HL-60/S4 treated with phorbol 12-myristate 13-acetate at 8.2 ng/mL for 4 days and 3 days (cell line): ENCODE measurements at regions not wholly inside any gene's neighbourhood (a gene's known extent, or its start where the extent isn't known, plus 50 kb on each side); places are given as distances from the start of the nearest gene placed in this dataset.

Source experiments
- in situ Hi-C: fragments of 300-500 bp; cut with MboI; formaldehyde crosslinking; loops from 2 replicates; pipeline ENCODE4 v1.15.0; 2022; ENCODE audit warnings: low sequenced_read_pairs

GRCh38 chr17:79524213-79525187 is 86.4 kb downstream of the RBFOX3 start:
- in situ Hi-C loops = no loop called here

- in situ Hi-C loops = no loop called here
Measured at GRCh38 chr17:79522414-79522813, 88.4 kb downstream of the RBFOX3 start.

GRCh38 chr17:79521225-79521624 is 89.6 kb downstream of the RBFOX3 start:
- in situ Hi-C loops = no loop called here

- in situ Hi-C loops = no loop called here
Measured at GRCh38 chr17:79520167-79521165, 90.4 kb downstream of the RBFOX3 start.

GRCh38 chr17:79519601-79520000 is 91.2 kb downstream of the RBFOX3 start:
- in situ Hi-C loops = no loop called here

GRCh38 chr17:79518585-79519523 is 92.0 kb downstream of the RBFOX3 start:
- in situ Hi-C loops = no loop called here

- in situ Hi-C loops = no loop called here
Measured at GRCh38 chr17:79517827-79518584, 92.8 kb downstream of the RBFOX3 start.

- in situ Hi-C loops = no loop called here
Measured at GRCh38 chr17:79515646-79516571, 94.9 kb downstream of the RBFOX3 start.

- in situ Hi-C loops = no loop called here
Measured at GRCh38 chr17:79515110-79515509, 95.7 kb downstream of the RBFOX3 start.

- in situ Hi-C loops = no loop called here
Measured at GRCh38 chr17:79513820-79514535, 96.9 kb downstream of the RBFOX3 start.

- in situ Hi-C loops = no loop called here
Measured at GRCh38 chr17:79513206-79513605, 97.6 kb downstream of the RBFOX3 start.

- in situ Hi-C loops = no loop called here
Measured at GRCh38 chr17:79511471-79511870, 99.4 kb downstream of the RBFOX3 start.

GRCh38 chr17:79510071-79510470 is 100.8 kb downstream of the RBFOX3 start:
- in situ Hi-C loops = no loop called here

GRCh38 chr17:79509490-79509889 is 101.4 kb downstream of the RBFOX3 start:
- in situ Hi-C loops = no loop called here

GRCh38 chr17:79509008-79509407 is 101.8 kb downstream of the RBFOX3 start:
- in situ Hi-C loops = no loop called here

- in situ Hi-C loops = no loop called here
Measured at GRCh38 chr17:79508291-79508716, 102.5 kb downstream of the RBFOX3 start.

- in situ Hi-C loops = no loop called here
Measured at GRCh38 chr17:79506955-79507354, 103.9 kb downstream of the RBFOX3 start.
